ENCODE measurements at regions not wholly inside any gene's neighbourhood (a gene's known extent, or its start where the extent isn't known, plus 50 kb on each side); places are given as distances from the start of the nearest gene placed in this dataset.

DNA sequence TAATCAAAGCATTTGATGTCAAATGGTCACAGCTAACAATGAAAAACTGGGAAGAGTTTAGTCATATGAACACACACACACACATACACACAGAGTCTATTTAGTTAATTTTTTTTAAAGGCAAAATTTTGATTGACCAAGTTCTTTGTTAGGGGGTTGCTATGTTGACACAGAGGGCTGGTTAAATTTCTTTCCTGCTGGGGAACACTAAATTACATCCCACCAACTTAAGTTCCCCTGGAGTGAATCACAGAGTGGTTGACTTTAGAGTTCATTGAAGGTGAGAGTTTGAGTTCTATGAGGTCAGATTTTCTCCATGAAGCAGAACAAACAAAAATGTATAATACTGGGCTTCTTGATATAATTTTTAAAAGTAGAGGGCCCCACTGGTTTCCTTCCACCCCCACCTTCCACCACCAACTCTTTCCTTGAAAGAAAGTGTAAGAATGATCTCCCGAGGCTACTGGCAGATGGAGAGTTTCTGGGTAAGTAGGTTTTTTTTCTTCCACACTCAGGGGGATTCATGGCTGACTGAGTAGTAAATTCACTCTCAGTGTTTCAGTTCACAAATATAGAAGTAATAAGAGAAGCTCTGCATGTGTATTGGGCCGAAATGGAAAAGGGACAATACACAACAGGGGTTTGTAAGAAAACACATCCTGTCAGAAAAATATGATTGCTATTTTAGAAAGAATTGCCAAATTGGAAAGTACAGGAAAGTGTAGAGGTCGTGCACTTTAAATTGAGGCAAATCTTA, 917.0 kb upstream of the LCORL start:
- Histone ChIP-seq H3K27me3 (replicated peaks in 1 of 2; ENCODE audit: control insufficient read depth in 2 of 2, insufficient read depth in 2 of 2, low read length in 1 of 2) (no peaks in the 10 kb centered on the region), H3K9ac (ENCODE audit: control insufficient read depth, insufficient read depth, low read length) (no peak overlapping the region), H3K9me3 (replicated peaks; ENCODE audit: control insufficient read depth, insufficient read depth, low read length) (no peaks in the 10 kb centered on the region), H3K4me1 (ENCODE audit: control insufficient read depth, insufficient read depth, low read length) (no peaks in the 10 kb centered on the region), H3K4me2 (ENCODE audit: control insufficient read depth, insufficient read depth) (no peak overlapping the region), H3K27ac (ENCODE audit: control insufficient read depth, insufficient read depth) (no peak overlapping the region), H2AFZ (ENCODE audit: control insufficient read depth, low read depth, low read length) (no peak overlapping the region), H3K36me3 (ENCODE audit: control insufficient read depth in 2 of 2, insufficient read depth in 2 of 2, low read length in 1 of 2) (no peaks in the 10 kb centered on the region), H4K20me1 (ENCODE audit: control insufficient read depth, insufficient read depth) (no peaks in the 10 kb centered on the region), H3K79me2 (ENCODE audit: control insufficient read depth, insufficient read depth, low read length) (no peaks in the 10 kb centered on the region), H3K4me3 (no peak overlapping the region)
- 2% methylated on average over 3 of the region's 3 CpGs for WGBS (ENCODE audit: insufficient coverage, insufficient replicate concordance, low lambda C conversion rate, missing lambda C conversion rate)
- SMC1A ChIA-PET (ENCODE audit: uncharacterized antibody, unreplicated experiment): interaction anchor here (0.9 kb wide), 1 partner anchor 35 kb away, joined by 3 read pairs; no protein-coding TSS in a partner anchor
- ATAC-seq (no peak), DNase-seq (ENCODE audit: low read depth, low spot score) (no peak), FAIRE-seq (no peak)
- TF ChIP-seq MTA3 (IDR thresholded peaks at IDR 0.05; ENCODE audit: borderline replicate concordance, low read length): no peak
- TF ChIP-seq SP1 (IDR thresholded peaks at IDR 0.05; ENCODE audit: low read depth, low read length): no peak
- no peak for TF ChIP-seq ZBED1 (IDR thresholded peaks at IDR 0.05; ENCODE audit: borderline replicate concordance)
- TF ChIP-seq, protein P1, sequence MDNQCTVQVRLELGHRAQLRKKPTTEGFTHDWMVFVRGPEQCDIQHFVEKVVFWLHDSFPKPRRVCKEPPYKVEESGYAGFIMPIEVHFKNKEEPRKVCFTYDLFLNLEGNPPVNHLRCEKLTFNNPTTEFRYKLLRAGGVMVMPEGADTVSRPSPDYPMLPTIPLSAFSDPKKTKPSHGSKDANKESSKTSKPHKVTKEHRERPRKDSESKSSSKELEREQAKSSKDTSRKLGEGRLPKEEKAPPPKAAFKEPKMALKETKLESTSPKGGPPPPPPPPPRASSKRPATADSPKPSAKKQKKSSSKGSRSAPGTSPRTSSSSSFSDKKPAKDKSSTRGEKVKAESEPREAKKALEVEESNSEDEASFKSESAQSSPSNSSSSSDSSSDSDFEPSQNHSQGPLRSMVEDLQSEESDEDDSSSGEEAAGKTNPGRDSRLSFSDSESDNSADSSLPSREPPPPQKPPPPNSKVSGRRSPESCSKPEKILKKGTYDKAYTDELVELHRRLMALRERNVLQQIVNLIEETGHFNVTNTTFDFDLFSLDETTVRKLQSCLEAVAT (IDR thresholded peaks at IDR 0.05): no peak
- TF ChIP-seq, protein P2, sequence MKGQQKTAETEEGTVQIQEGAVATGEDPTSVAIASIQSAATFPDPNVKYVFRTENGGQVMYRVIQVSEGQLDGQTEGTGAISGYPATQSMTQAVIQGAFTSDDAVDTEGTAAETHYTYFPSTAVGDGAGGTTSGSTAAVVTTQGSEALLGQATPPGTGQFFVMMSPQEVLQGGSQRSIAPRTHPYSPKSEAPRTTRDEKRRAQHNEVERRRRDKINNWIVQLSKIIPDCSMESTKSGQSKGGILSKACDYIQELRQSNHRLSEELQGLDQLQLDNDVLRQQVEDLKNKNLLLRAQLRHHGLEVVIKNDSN (IDR thresholded peaks at IDR 0.05; ENCODE audit: borderline replicate concordance, extremely low read length, insufficient read depth, low read depth, low read length): no peak
- TF ChIP-seq NR2C2 (IDR thresholded peaks at IDR 0.05; ENCODE audit: borderline replicate concordance, control insufficient read depth, insufficient read length, low read depth): no peak
- no peak for TF ChIP-seq MYC (IDR thresholded peaks at IDR 0.05; ENCODE audit: insufficient read depth, insufficient read length, insufficient replicate concordance, low read length, severe bottlenecking)
- TF ChIP-seq POLR2AphosphoS2 (IDR thresholded peaks at IDR 0.05; ENCODE audit: low read depth, low read length): no peak
- TF ChIP-seq NFYB (IDR thresholded peaks at IDR 0.05; ENCODE audit: insufficient read depth, low read depth, low read length): no peak
- TF ChIP-seq SMAD1 (IDR thresholded peaks at IDR 0.05; ENCODE audit: low read depth, partially characterized antibody): no peak
- TF ChIP-seq NFXL1 (IDR thresholded peaks at IDR 0.05; ENCODE audit: borderline replicate concordance): no peak
- TF ChIP-seq, protein P3, sequence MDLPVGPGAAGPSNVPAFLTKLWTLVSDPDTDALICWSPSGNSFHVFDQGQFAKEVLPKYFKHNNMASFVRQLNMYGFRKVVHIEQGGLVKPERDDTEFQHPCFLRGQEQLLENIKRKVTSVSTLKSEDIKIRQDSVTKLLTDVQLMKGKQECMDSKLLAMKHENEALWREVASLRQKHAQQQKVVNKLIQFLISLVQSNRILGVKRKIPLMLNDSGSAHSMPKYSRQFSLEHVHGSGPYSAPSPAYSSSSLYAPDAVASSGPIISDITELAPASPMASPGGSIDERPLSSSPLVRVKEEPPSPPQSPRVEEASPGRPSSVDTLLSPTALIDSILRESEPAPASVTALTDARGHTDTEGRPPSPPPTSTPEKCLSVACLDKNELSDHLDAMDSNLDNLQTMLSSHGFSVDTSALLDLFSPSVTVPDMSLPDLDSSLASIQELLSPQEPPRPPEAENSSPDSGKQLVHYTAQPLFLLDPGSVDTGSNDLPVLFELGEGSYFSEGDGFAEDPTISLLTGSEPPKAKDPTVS (IDR thresholded peaks at IDR 0.05; ENCODE audit: low read depth, low read length): no peak
- TF ChIP-seq, protein P4, sequence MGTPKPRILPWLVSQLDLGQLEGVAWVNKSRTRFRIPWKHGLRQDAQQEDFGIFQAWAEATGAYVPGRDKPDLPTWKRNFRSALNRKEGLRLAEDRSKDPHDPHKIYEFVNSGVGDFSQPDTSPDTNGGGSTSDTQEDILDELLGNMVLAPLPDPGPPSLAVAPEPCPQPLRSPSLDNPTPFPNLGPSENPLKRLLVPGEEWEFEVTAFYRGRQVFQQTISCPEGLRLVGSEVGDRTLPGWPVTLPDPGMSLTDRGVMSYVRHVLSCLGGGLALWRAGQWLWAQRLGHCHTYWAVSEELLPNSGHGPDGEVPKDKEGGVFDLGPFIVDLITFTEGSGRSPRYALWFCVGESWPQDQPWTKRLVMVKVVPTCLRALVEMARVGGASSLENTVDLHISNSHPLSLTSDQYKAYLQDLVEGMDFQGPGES (IDR thresholded peaks at IDR 0.05): no peak
- TF ChIP-seq ATF7 (IDR thresholded peaks at IDR 0.05; ENCODE audit: low read depth): no peak
- no peak for TF ChIP-seq SUPT20H (IDR thresholded peaks at IDR 0.05; ENCODE audit: borderline replicate concordance, control insufficient read depth, low read depth, low read length)
- TF ChIP-seq KLF5 (IDR thresholded peaks at IDR 0.05; ENCODE audit: partially characterized antibody): no peak
- POLR2A ChIA-PET: no interaction called here
- RAD21 ChIA-PET (ENCODE audit: unreplicated experiment): no interaction called here
- BruUV-seq (replicated peaks): no TSS peak
- intact Hi-C loops (cut with micrococcal nuclease; ENCODE audit: unreplicated experiment) (no loop called here), in situ Hi-C loops (cut with MboI) (no loop called here)
- CTCF ChIA-PET: no interaction called here

Data from GM12878 (cell line).